Cardiac septum (tissue), 1 donor: ENCODE measurements at regions not wholly inside any gene's neighbourhood (a gene's known extent, or its start where the extent isn't known, plus 50 kb on each side); places are given as distances from the start of the nearest gene placed in this dataset.
"Not testable (repeated sequence)": the region's sequence is repeated elsewhere in the genome, so short reads cannot be mapped to it uniquely, and the experiment has no call there.

ENCODE experiments used
- DNase-seq: peaks from one replicate; pipeline ENCODE4 v3.0.0-alpha.2; 2020; ENCODE audit warnings: low spot score
- intact Hi-C: fragments of 100-400 bp; cut with DNase I; formaldehyde crosslinking; loops from one replicate; pipeline ENCODE4 v1.14.0; 2022
- donor health status: DM: no; HTN: no; CAD: no.

- intact Hi-C loops = no loop called here
- no peak for DNase-seq
Observed at GRCh38 chr2:89850881-89851582, 1159.6 kb downstream of the RPIA start.

- intact Hi-C loops = no loop called here
- DNase-seq = no peak
Observed at GRCh38 chr2:89851583-89851905, 1160.1 kb downstream of the RPIA start.

- intact Hi-C loops, DNase-seq: not testable (repeated sequence)
Observed at GRCh38 chr2:89853427-89853826, 1162.0 kb downstream of the RPIA start.

- intact Hi-C loops, DNase-seq: not testable (repeated sequence)
Observed at GRCh38 chr2:89855752-89856151, 1164.3 kb downstream of the RPIA start.

GRCh38 chr2:89856305-89856704 lies 1164.8 kb downstream of the RPIA start:
- DNase-seq, intact Hi-C loops: not testable (repeated sequence)

- intact Hi-C loops, DNase-seq: not testable (repeated sequence)
Observed at GRCh38 chr2:89862164-89862563, 1170.7 kb downstream of the RPIA start.

GRCh38 chr2:89863209-89863608 lies 1171.7 kb downstream of the RPIA start:
- intact Hi-C loops, DNase-seq: not testable (repeated sequence)

GRCh38 chr2:89874810-89875595 lies 1183.5 kb downstream of the RPIA start:
- DNase-seq, intact Hi-C loops: not testable (repeated sequence)

- intact Hi-C loops, DNase-seq: not testable (repeated sequence)
Observed at GRCh38 chr2:89876445-89876844, 1185.0 kb downstream of the RPIA start.

GRCh38 chr2:89876878-89877277 lies 1185.4 kb downstream of the RPIA start:
- DNase-seq, intact Hi-C loops: not testable (repeated sequence)

GRCh38 chr2:89882880-89883279 lies 1191.4 kb downstream of the RPIA start:
- DNase-seq, intact Hi-C loops: not testable (repeated sequence)

- DNase-seq, intact Hi-C loops: not testable (repeated sequence)
Observed at GRCh38 chr2:89883624-89884023, 1192.2 kb downstream of the RPIA start.

GRCh38 chr2:89885071-89885470 lies 1193.6 kb downstream of the RPIA start:
- DNase-seq, intact Hi-C loops: not testable (repeated sequence)

GRCh38 chr2:89888693-89889092 lies 1197.2 kb downstream of the RPIA start:
- DNase-seq, intact Hi-C loops: not testable (repeated sequence)

- intact Hi-C loops, DNase-seq: not testable (repeated sequence)
Observed at GRCh38 chr2:89890185-89890773, 1198.8 kb downstream of the RPIA start.

- intact Hi-C loops, DNase-seq: not testable (repeated sequence)
Observed at GRCh38 chr2:89894988-89895387, 1203.5 kb downstream of the RPIA start.

- intact Hi-C loops, DNase-seq: not testable (repeated sequence)
Observed at GRCh38 chr2:89895629-89896028, 1204.2 kb downstream of the RPIA start.

GRCh38 chr2:89927018-89927417 lies 1235.5 kb downstream of the RPIA start:
- intact Hi-C loops, DNase-seq: not testable (repeated sequence)

GRCh38 chr2:89935436-89935835 lies 1244.0 kb downstream of the RPIA start:
- DNase-seq, intact Hi-C loops: not testable (repeated sequence)

- DNase-seq, intact Hi-C loops: not testable (repeated sequence)
Observed at GRCh38 chr2:89936011-89936410, 1244.5 kb downstream of the RPIA start.
